GM12878 (cell line): ENCODE measurements at regions not wholly inside any gene's neighbourhood (a gene's known extent, or its start where the extent isn't known, plus 50 kb on each side); places are given as distances from the start of the nearest gene placed in this dataset.

Experiments
- ATAC-seq: fragments of 200-7000 bp; cut with Tn5 transposase; 3 replicates; pipeline ENCODE4 v1.9.1; 2020; ENCODE audit warnings: mild to moderate bottlenecking, moderate library complexity
- BruUV-seq: library from RNA; stranded (reverse); fragments of 400-500 nt; replicated peaks from 2 replicates; lab custom pipeline; 2021; lab: Mats Ljungman, UMichigan
- CTCF ChIA-PET: fragments of 300-600 bp; sonication (Branson Sonifier 250); formaldehyde crosslinking; extraction: SDS; loops from one replicate; lab custom pipeline; 2021; ENCODE audit warnings: inconsistent platforms; lab: Yijun Ruan, JAX
- POLR2A ChIA-PET: fragments of 350-600 bp; formaldehyde crosslinking; extraction: SDS; loops from one replicate; lab custom pipeline; 2021; ENCODE audit warnings: inconsistent platforms; lab: Charles Lee
- RAD21 ChIA-PET: fragments of 300-600 bp; sonication (Branson Sonifier 250); formaldehyde crosslinking; loops from one replicate; lab custom pipeline; 2023; ENCODE audit warnings: antibody characterized with exemption; ENCODE audit not compliant: unreplicated experiment; lab: Charles Lee
- SMC1A ChIA-PET: fragments of 300-600 bp; sonication (Branson Sonifier 250); formaldehyde crosslinking; loops from one replicate; lab custom pipeline; 2023; ENCODE audit not compliant: unreplicated experiment, uncharacterized antibody; lab: Charles Lee
- DNase-seq: peaks from one replicate; pipeline ENCODE4 v3.0.0-alpha.2; 2011; ENCODE audit warnings: low read depth, low spot score
- FAIRE-seq: peaks from 3 replicates; lab custom pipeline; 2011; peaks lifted over from hg19 to GRCh38; lab: Jason Lieb, UNC
- H2AFZ ChIP-seq: 2 replicates; pipeline ENCODE4 v1.6.0; 2011; ENCODE audit warnings: low read depth, low read length, control low read depth; ENCODE audit not compliant: control insufficient read depth
- H3K27ac ChIP-seq: 2 replicates; pipeline ENCODE4 v1.5.1; 2011; ENCODE audit warnings: control low read depth; ENCODE audit not compliant: control insufficient read depth, insufficient read depth
- H3K27me3 ChIP-seq, 2 experiments: replicated peaks in 1 of 2; 2 replicates each; pipeline versions ENCODE4 v1.6.0 to v1.6.1; 2011; ENCODE audit warnings: low read length in 1 of 2; ENCODE audit not compliant: control insufficient read depth in 2 of 2, insufficient read depth in 2 of 2
- H3K36me3 ChIP-seq, 2 experiments: 2 replicates each; pipeline ENCODE4 v1.5.1; 2011; ENCODE audit warnings: low read length in 1 of 2; ENCODE audit not compliant: control insufficient read depth in 2 of 2, insufficient read depth in 2 of 2
- H3K4me1 ChIP-seq: 2 replicates; pipeline ENCODE4 v1.6.1; 2011; ENCODE audit warnings: mild to moderate bottlenecking, low read length, moderate library complexity, mixed read lengths; ENCODE audit not compliant: control insufficient read depth, insufficient read depth
- H3K4me2 ChIP-seq: 2 replicates; pipeline ENCODE4 v1.6.0; 2011; ENCODE audit warnings: control low read depth; ENCODE audit not compliant: control insufficient read depth, insufficient read depth
- H3K4me3 ChIP-seq: fragments of 200-600 bp; sonication (generic); 2 replicates; pipeline ENCODE4 v1.5.1; 2016
- H3K79me2 ChIP-seq: 2 replicates; pipeline ENCODE4 v1.6.0; 2011; ENCODE audit warnings: low read length; ENCODE audit not compliant: control insufficient read depth, insufficient read depth
- H3K9ac ChIP-seq: 2 replicates; pipeline ENCODE4 v1.8.0; 2011; ENCODE audit warnings: low read length, control low read depth, mixed read lengths; ENCODE audit not compliant: control insufficient read depth, insufficient read depth
- H3K9me3 ChIP-seq: replicated peaks from 3 replicates; pipeline ENCODE4 v1.5.1; 2011; ENCODE audit warnings: mild to moderate bottlenecking, low read length; ENCODE audit not compliant: control insufficient read depth, insufficient read depth
- H4K20me1 ChIP-seq: 2 replicates; pipeline ENCODE4 v1.6.0; 2011; ENCODE audit not compliant: control insufficient read depth, insufficient read depth
- BRCA1 ChIP-seq: IDR thresholded peaks from 2 replicates; pipeline ENCODE4 v1.6.1; 2011; ENCODE audit warnings: low read depth, low read length, improper control_type of control experiment
- IKZF2 ChIP-seq, 2 experiments: fragments of 450-650 bp; IDR thresholded peaks; 2 replicates each; pipeline ENCODE4 v1.6.1; 2017; ENCODE audit warnings: mild to moderate bottlenecking in 2 of 2, moderate library complexity in 2 of 2
- JUND ChIP-seq: IDR thresholded peaks from 2 replicates; pipeline ENCODE4 v1.6.1; 2012; ENCODE audit warnings: low read depth, mild to moderate bottlenecking, low read length, improper control_type of control experiment, moderate library complexity
- LARP7 ChIP-seq: fragments of 450-650 bp; IDR thresholded peaks from 2 replicates; pipeline ENCODE4 v1.6.1; 2017; ENCODE audit warnings: mild to moderate bottlenecking
- NBN ChIP-seq: fragments of 450-650 bp; IDR thresholded peaks from 2 replicates; pipeline ENCODE4 v1.6.1; 2016
- NR2F1 ChIP-seq: fragments of 450-650 bp; conservative IDR thresholded peaks from 2 replicates; pipeline ENCODE4 v1.6.1; 2017; ENCODE audit warnings: mild to moderate bottlenecking
- PML ChIP-seq: IDR thresholded peaks from 2 replicates; pipeline ENCODE4 v1.6.1; 2012; ENCODE audit warnings: low read length, inconsistent platforms
- POLR2AphosphoS2 ChIP-seq: IDR thresholded peaks from 2 replicates; pipeline ENCODE4 v1.6.1; 2011; ENCODE audit warnings: low read depth, mild to moderate bottlenecking, low read length, improper control_type of control experiment, moderate library complexity
- RBBP5 ChIP-seq: fragments of 200-600 bp; sonication (generic); conservative IDR thresholded peaks from 2 replicates; pipeline ENCODE4 v1.6.1; 2016
- SMAD5 ChIP-seq: IDR thresholded peaks from 2 replicates; pipeline ENCODE4 v1.6.1; 2016; ENCODE audit warnings: antibody characterized with exemption, low read depth
- SREBF2 ChIP-seq: IDR thresholded peaks from 2 replicates; pipeline ENCODE4 v1.6.1; 2012; ENCODE audit warnings: mild to moderate bottlenecking, low read length
- STAT3 ChIP-seq: IDR thresholded peaks from 2 replicates; pipeline ENCODE4 v1.6.1; 2011; ENCODE audit warnings: low read depth, low read length, improper control_type of control experiment
- TCF7 ChIP-seq: IDR thresholded peaks from 2 replicates; pipeline ENCODE4 v1.6.1; 2014; ENCODE audit warnings: antibody characterized with exemption, borderline replicate concordance
- ZNF207 ChIP-seq: fragments of 450-650 bp; IDR thresholded peaks from 2 replicates; pipeline ENCODE4 v1.6.1; 2014; ENCODE audit warnings: antibody characterized with exemption, mild to moderate bottlenecking, borderline replicate concordance
- ZNF217 ChIP-seq: fragments of 450-650 bp; IDR thresholded peaks from 2 replicates; pipeline ENCODE4 v1.6.1; 2017; ENCODE audit warnings: antibody characterized with exemption, mild to moderate bottlenecking
- ZNF592 ChIP-seq: fragments of 450-650 bp; IDR thresholded peaks from 2 replicates; pipeline ENCODE4 v1.6.1; 2017; ENCODE audit warnings: mild to moderate bottlenecking, moderate library complexity
- WGBS: methylation state at CpG from one replicate; pipeline ENCODE4 v1.1.6; 2016; ENCODE audit warnings: low lambda C conversion rate; ENCODE audit not compliant: insufficient replicate concordance, insufficient coverage; ENCODE audit errors: missing lambda C conversion rate; 5-methylcytosine and 5-hydroxymethylcytosine counted together
- in situ Hi-C: fragments of 300-500 bp; cut with MboI; formaldehyde crosslinking; loops from 9 replicates; pipeline ENCODE4 v1.14.3; 2018; ENCODE audit warnings: mixed read lengths
- intact Hi-C: fragments of 100-400 bp; cut with micrococcal nuclease; formaldehyde crosslinking; loops from one replicate; pipeline ENCODE4 v1.14.2; 2022; ENCODE audit not compliant: unreplicated experiment

- ChIA-PET POLR2A (no interaction called here), RAD21 (no interaction called here), CTCF (no interaction called here), SMC1A (no interaction called here)
- WGBS: 31% methylated on average over 5 of the region's 5 CpGs
- Histone ChIP-seq H3K9ac (no peak overlapping the region), H3K4me3 (no peak overlapping the region), H3K4me2 (no peak overlapping the region), H3K27me3 (no peaks in the 10 kb centered on the region), H3K27ac (no peak overlapping the region), H3K79me2 (no peaks in the 10 kb centered on the region), H3K36me3 (no peaks in the 10 kb centered on the region), H3K9me3 (no peaks in the 10 kb centered on the region; the same call in 2 of the 3 replicates), H2AFZ (no peak overlapping the region), H3K4me1 (no peaks in the 10 kb centered on the region), H4K20me1 (no peaks in the 10 kb centered on the region)
- intact Hi-C loops: no loop called here
- no TSS peak for BruUV-seq
- no peak for ATAC-seq
- TF ChIP-seq NR2F1 (no peak), JUND (no peak), POLR2AphosphoS2 (no peak)
- in situ Hi-C loops: no loop called here
- DNase-seq: no peak
- FAIRE-seq: no peak
Observed at GRCh38 chr5:2109566-2109965, 226.8 kb upstream of the IRX4 start.

GRCh38 chr5:2106721-2107120 is 224.0 kb upstream of the IRX4 start:
- Histone ChIP-seq H2AFZ (no peak overlapping the region), H3K9ac (no peak overlapping the region), H3K4me2 (no peak overlapping the region), H3K4me3 (no peak overlapping the region), H3K9me3 (no peaks in the 10 kb centered on the region; the same call in 2 of the 3 replicates), H4K20me1 (no peaks in the 10 kb centered on the region), H3K27ac (no peak overlapping the region), H3K27me3 (no peaks in the 10 kb centered on the region), H3K4me1 (no peaks in the 10 kb centered on the region), H3K36me3 (no peaks in the 10 kb centered on the region), H3K79me2 (no peaks in the 10 kb centered on the region)
- intact Hi-C loops: no loop called here
- CTCF ChIA-PET: no interaction called here
- SMC1A ChIA-PET: no interaction called here
- BruUV-seq: no TSS peak
- POLR2A ChIA-PET: no interaction called here
- in situ Hi-C loops: no loop called here
- 41% methylated on average over 2 of the region's 2 CpGs for WGBS
- ATAC-seq (no peak), DNase-seq (no peak), FAIRE-seq (no peak)
- RAD21 ChIA-PET: no interaction called here
- TF ChIP-seq IKZF2 (IDR thresholded peaks at IDR 0.05) (no peak), BRCA1 (no peak), PML (no peak), ZNF217 (no peak), NBN (no peak), LARP7 (no peak), ZNF207 (no peak), ZNF592 (no peak), RBBP5 (no peak), STAT3 (no peak), SMAD5 (no peak), NR2F1 (no peak), SREBF2 (no peak), TCF7 (no peak)
